PC-3 (cell line): ENCODE measurements at regions not wholly inside any gene's neighbourhood (a gene's known extent, or its start where the extent isn't known, plus 50 kb on each side); places are given as distances from the start of the nearest gene placed in this dataset.

Experiments used
- CTCF ChIP-seq: fragments of 300-600 bp; sonication (generic); conservative IDR thresholded peaks from 2 replicates; pipeline ENCODE4 v1.5.1; 2017; ENCODE audit warnings: antibody characterized with exemption, low read depth, mild to moderate bottlenecking, low read length
- EZH2 ChIP-seq: fragments of 300-600 bp; sonication (generic); IDR thresholded peaks from one replicate; pipeline ENCODE4 v1.6.1; 2017; ENCODE audit warnings: antibody characterized with exemption, mild to moderate bottlenecking, low read length; ENCODE audit not compliant: unreplicated experiment
- EZH2phosphoT487 ChIP-seq: fragments of 300-600 bp; sonication (generic); IDR thresholded peaks from 2 replicates; pipeline ENCODE4 v1.6.1; 2018; ENCODE audit warnings: mild to moderate bottlenecking, antibody characterized with exemption, low read length, borderline replicate concordance

GRCh38 chr12:113568021-113568420 is 96.3 kb upstream of the LHX5 start:
- TF ChIP-seq CTCF (no peak), EZH2phosphoT487 (no peak), EZH2 (no peak)
